ENCODE measurements at regions not wholly inside any gene's neighbourhood (a gene's known extent, or its start where the extent isn't known, plus 50 kb on each side); places are given as distances from the start of the nearest gene placed in this dataset.

- ATAC-seq, result no peak
- no peak for TF ChIP-seq ZNF8 (CRISPR knock-in tag; IDR thresholded peaks at IDR 0.05)
- TF ChIP-seq CSRNP3 (CRISPR knock-in tag; IDR thresholded peaks at IDR 0.05), result no peak
- no peak for TF ChIP-seq BACH2 (CRISPR knock-in tag; IDR thresholded peaks at IDR 0.05; ENCODE audit: borderline replicate concordance)
- no peak for TF ChIP-seq SNAI2 (CRISPR knock-in tag; IDR thresholded peaks at IDR 0.05)
- no peak for TF ChIP-seq TOX (CRISPR knock-in tag; IDR thresholded peaks at IDR 0.05; ENCODE audit: borderline replicate concordance)
- TF ChIP-seq TSHZ2 (CRISPR knock-in tag; IDR thresholded peaks at IDR 0.05), result no peak
Observed at GRCh38 chr15:96002890-96003859, 327.3 kb upstream of the NR2F2 start.

GRCh38 chr15:96005906-96006305 lies 324.6 kb upstream of the NR2F2 start:
- no peak for ATAC-seq

More at GRCh38 chr15:96005906-96006305, 324.6 kb upstream of the NR2F2 start:
- TF ChIP-seq ZFP3 (CRISPR knock-in tag; IDR thresholded peaks at IDR 0.05), result no peak
- TF ChIP-seq ZFP30 (CRISPR knock-in tag; IDR thresholded peaks at IDR 0.05), result no peak
- TF ChIP-seq CREB5 (CRISPR knock-in tag; IDR thresholded peaks at IDR 0.05; ENCODE audit: low read depth), result no peak
- no peak for TF ChIP-seq ZNF70 (CRISPR knock-in tag; IDR thresholded peaks at IDR 0.05)
- TF ChIP-seq PATZ1 (CRISPR knock-in tag; IDR thresholded peaks at IDR 0.05; ENCODE audit: borderline replicate concordance), result no peak
- TF ChIP-seq SNAI2 (CRISPR knock-in tag; IDR thresholded peaks at IDR 0.05), result no peak
- no peak for TF ChIP-seq CSDC2 (CRISPR knock-in tag; IDR thresholded peaks at IDR 0.05)
- TF ChIP-seq TSHZ2 (CRISPR knock-in tag; IDR thresholded peaks at IDR 0.05), result no peak
- TF ChIP-seq OSR1 (CRISPR knock-in tag; IDR thresholded peaks at IDR 0.05), result no peak
- TF ChIP-seq ZNF565 (CRISPR knock-in tag; conservative IDR thresholded peaks at IDR 0.05; ENCODE audit: low read depth), result no peak

Measured in SK-N-SH treated with all-trans-retinoic acid at 6 μM for 48 hours (cell line).